H1 (cell line): ENCODE measurements at regions not wholly inside any gene's neighbourhood (a gene's known extent, or its start where the extent isn't known, plus 50 kb on each side); places are given as distances from the start of the nearest gene placed in this dataset.

Experiments
- CTCF ChIA-PET: fragments of 300-600 bp; sonication (Branson Sonifier 250); formaldehyde crosslinking; loops from one replicate; lab custom pipeline; 2021; ENCODE audit not compliant: partially characterized antibody; lab: Charles Lee
- POLR2A ChIA-PET: fragments of 300-600 bp; sonication (Branson Sonifier 250); formaldehyde crosslinking; loops from one replicate; lab custom pipeline; 2021; ENCODE audit warnings: inconsistent platforms; ENCODE audit not compliant: partially characterized antibody; lab: Charles Lee
- DNase-seq, 2 experiments: peaks; one replicate each; pipeline versions ENCODE4 v3.0.0 to v3.0.0-alpha.2; 2010 to 2022; ENCODE audit warnings: low spot score in 2 of 2, low read depth in 1 of 2, mixed read lengths in 1 of 2
- FAIRE-seq: peaks from 2 replicates; lab custom pipeline; 2011; peaks lifted over from hg19 to GRCh38; lab: Jason Lieb, UNC
- H2AFZ ChIP-seq: 2 replicates; pipeline ENCODE4 v1.8.1; 2012; ENCODE audit warnings: low read length, inconsistent platforms
- H2AK5ac ChIP-seq: 2 replicates; pipeline ENCODE4 v1.6.1; 2013; ENCODE audit warnings: low read depth, low read length
- H2BK120ac ChIP-seq: replicated peaks from 2 replicates; pipeline ENCODE3; 2013; ENCODE audit warnings: low read depth, low read length, inconsistent platforms
- H2BK12ac ChIP-seq: 2 replicates; pipeline ENCODE4 v1.6.1; 2013; ENCODE audit warnings: low read depth, low read length
- H2BK15ac ChIP-seq: 2 replicates; pipeline ENCODE4 v1.6.1; 2013; ENCODE audit warnings: low read length
- H2BK20ac ChIP-seq: 2 replicates; pipeline ENCODE4 v1.6.1; 2013; ENCODE audit warnings: low read length
- H2BK5ac ChIP-seq: 2 replicates; pipeline ENCODE4 v1.6.1; 2013; ENCODE audit warnings: low read depth, low read length
- H3K14ac ChIP-seq: 2 replicates; pipeline ENCODE4 v1.6.1; 2013; ENCODE audit warnings: inconsistent platforms; ENCODE audit not compliant: insufficient read length
- H3K18ac ChIP-seq: 2 replicates; pipeline ENCODE4 v1.6.1; 2013; ENCODE audit warnings: low read length; ENCODE audit errors: extremely low read depth
- H3K23ac ChIP-seq: 2 replicates; pipeline ENCODE4 v1.6.1; 2013; ENCODE audit warnings: inconsistent platforms; ENCODE audit not compliant: insufficient read length
- H3K23me2 ChIP-seq: 2 replicates; pipeline ENCODE4 v1.6.1; 2013; ENCODE audit warnings: low read depth, low read length
- H3K27ac ChIP-seq: 2 replicates; pipeline ENCODE4 v1.6.1; 2011; ENCODE audit warnings: low read depth, low read length, inconsistent platforms
- H3K27me3 ChIP-seq, 4 experiments: replicated peaks in 1 of 4; 1 replicate in 1 of 4; 2 replicates in 3 of 4; pipeline versions ENCODE4 v1.6.1 to v1.8.1; 2011 to 2013; ENCODE audit warnings: low read length in 3 of 4, mild to moderate bottlenecking in 3 of 4, inconsistent platforms in 2 of 4, mixed read lengths in 2 of 4, moderate library complexity in 1 of 4; ENCODE audit not compliant: control insufficient read depth in 3 of 4, insufficient read depth in 3 of 4; ENCODE audit errors: extremely low read depth in 1 of 4
- H3K36me3 ChIP-seq, 4 experiments: 2 replicates each; pipeline versions ENCODE4 v1.6.1 to v1.8.1; 2011 to 2013; ENCODE audit warnings: mild to moderate bottlenecking in 4 of 4, low read length in 3 of 4, moderate library complexity in 2 of 4, control low read depth in 1 of 4, inconsistent platforms in 1 of 4; ENCODE audit not compliant: insufficient read depth in 4 of 4, control insufficient read depth in 2 of 4
- H3K4ac ChIP-seq: replicated peaks from 2 replicates; pipeline ENCODE3; 2013; ENCODE audit warnings: low read length, low read depth, mixed read lengths, inconsistent platforms; ENCODE audit not compliant: insufficient read length
- H3K4me1 ChIP-seq, 4 experiments: replicated peaks in 1 of 4; 1 replicate in 1 of 4; 2 replicates in 3 of 4; pipeline versions ENCODE4 v1.6.1 to v1.8.1; 2011 to 2013; ENCODE audit warnings: low read length in 3 of 4, inconsistent platforms in 2 of 4, mixed read lengths in 1 of 4; ENCODE audit not compliant: insufficient read depth in 4 of 4, control insufficient read depth in 3 of 4
- H3K4me2 ChIP-seq, 2 experiments: 2 replicates each; pipeline versions ENCODE4 v1.6.1 to v1.8.1; 2011 to 2013; ENCODE audit warnings: low read depth in 2 of 2, low read length in 2 of 2, control low read depth in 1 of 2, inconsistent platforms in 1 of 2, mild to moderate bottlenecking in 1 of 2; ENCODE audit not compliant: insufficient read depth in 1 of 2
- H3K4me3 ChIP-seq, 4 experiments: fragments of 200-600, 300-600 bp in 1 of 4; sonication (generic), shearing (Covaris generic), sonication (Bioruptor Twin) in 1 of 4; 2 replicates each; pipeline versions ENCODE4 v1.5.1 to v1.8.1; 2011 to 2016; ENCODE audit warnings: low read length in 4 of 4, low read depth in 3 of 4, control low read depth in 2 of 4, inconsistent platforms in 2 of 4, mild to moderate bottlenecking in 2 of 4, mixed read lengths in 1 of 4, moderate library complexity in 1 of 4; ENCODE audit not compliant: insufficient read depth in 2 of 4; ENCODE audit errors: extremely low read depth in 1 of 4
- H3K56ac ChIP-seq: replicated peaks from 2 replicates; pipeline ENCODE3; 2013; ENCODE audit warnings: low read depth, mild to moderate bottlenecking, mixed read lengths, low read length, inconsistent platforms; ENCODE audit not compliant: insufficient read length
- H3K79me1 ChIP-seq: 2 replicates; pipeline ENCODE4 v1.6.1; 2013; ENCODE audit warnings: low read depth, low read length, control low read depth
- H3K79me2 ChIP-seq, 2 experiments: 2 replicates each; pipeline versions ENCODE4 v1.6.1 to v1.8.1; 2012 to 2013; ENCODE audit warnings: low read length in 2 of 2, mild to moderate bottlenecking in 2 of 2, inconsistent platforms in 1 of 2; ENCODE audit not compliant: insufficient read depth in 2 of 2, control insufficient read depth in 1 of 2
- H3K9ac ChIP-seq, 4 experiments: replicated peaks in 1 of 4; 1 replicate in 1 of 4; 2 replicates in 3 of 4; pipeline versions ENCODE4 v1.6.1 to v1.8.1; 2011 to 2013; ENCODE audit warnings: low read depth in 3 of 4, low read length in 3 of 4, control low read depth in 2 of 4, mild to moderate bottlenecking in 2 of 4, moderate library complexity in 2 of 4, inconsistent platforms in 1 of 4; ENCODE audit errors: extremely low read depth in 1 of 4
- H3K9me3 ChIP-seq, 2 experiments: 2 replicates each; pipeline versions ENCODE4 v1.6.1 to v1.8.1; 2012 to 2013; ENCODE audit warnings: mild to moderate bottlenecking in 2 of 2, moderate library complexity in 2 of 2, control low read depth in 1 of 2, inconsistent platforms in 1 of 2, low read depth in 1 of 2, low read length in 1 of 2, mixed read lengths in 1 of 2; ENCODE audit not compliant: insufficient read depth in 2 of 2
- H4K20me1 ChIP-seq, 2 experiments: replicated peaks in 1 of 2; 2 replicates each; pipeline versions ENCODE3 to v1.8.1; 2011 to 2013; ENCODE audit warnings: inconsistent platforms in 2 of 2, low read length in 2 of 2, mild to moderate bottlenecking in 1 of 2; ENCODE audit not compliant: insufficient read depth in 2 of 2, control insufficient read depth in 1 of 2
- H4K5ac ChIP-seq: 2 replicates; pipeline ENCODE4 v1.6.1; 2013; ENCODE audit warnings: low read length, low read depth, mixed read lengths, inconsistent platforms; ENCODE audit not compliant: insufficient read length
- H4K8ac ChIP-seq: 2 replicates; pipeline ENCODE4 v1.8.0; 2013; ENCODE audit warnings: mild to moderate bottlenecking, moderate library complexity, low read length, inconsistent platforms; ENCODE audit not compliant: insufficient read depth; ENCODE audit errors: extremely low read depth
- H4K91ac ChIP-seq: replicated peaks from 2 replicates; pipeline ENCODE3; 2013; ENCODE audit warnings: low read length, mixed read lengths, inconsistent platforms; ENCODE audit not compliant: insufficient read length
- CHD7 ChIP-seq: fragments of 300-600 bp; sonication (generic); IDR thresholded peaks from 2 replicates; pipeline ENCODE4 v1.7.1; 2012; ENCODE audit warnings: low read length, moderate library complexity, mild to moderate bottlenecking, inconsistent platforms; ENCODE audit not compliant: insufficient replicate concordance
- WGBS, 2 experiments: shearing (Covaris generic) in 1 of 2; methylation state at CpG; one replicate each; pipeline versions ENCODE4 v1.1.6 to v1.1.7; 2013 to 2015; ENCODE audit warnings: low lambda C conversion rate in 2 of 2, mixed read lengths in 2 of 2, inconsistent platforms in 1 of 2, low coverage in 1 of 2, missing lambda C conversion rate in 1 of 2; ENCODE audit not compliant: insufficient replicate concordance in 2 of 2, insufficient coverage in 1 of 2, insufficient read length in 1 of 2; ENCODE audit errors: extremely low coverage in 1 of 2, missing lambda C conversion rate in 1 of 2; 5-methylcytosine and 5-hydroxymethylcytosine counted together

- Histone ChIP-seq H3K36me3 (no peaks in the 10 kb centered on the region), H2BK15ac (no peak overlapping the region), H3K23ac (no peak overlapping the region), H4K8ac (no peak overlapping the region), H4K91ac (no peak overlapping the region), H2AK5ac (no peak overlapping the region), H4K20me1 (no peaks in the 10 kb centered on the region), H3K9ac (no peak overlapping the region), H3K79me2 (no peaks in the 10 kb centered on the region), H2BK12ac (no peak overlapping the region), H3K14ac (no peak overlapping the region), H2BK20ac (no peak overlapping the region), H3K4me3 (no peak overlapping the region), H3K27ac (no peak overlapping the region), H3K23me2 (no peaks in the 10 kb centered on the region), H3K4me1 (no peaks in the 10 kb centered on the region), H2AFZ (no peak overlapping the region), H2BK5ac (no peak overlapping the region), H3K18ac (no peak overlapping the region), H3K79me1 (no peaks in the 10 kb centered on the region), H3K56ac (no peak overlapping the region), H3K4ac (no peak overlapping the region), H3K9me3 (no peaks in the 10 kb centered on the region), H4K5ac (no peak overlapping the region), H3K4me2 (no peak overlapping the region), H2BK120ac (no peak overlapping the region), H3K27me3 (no peaks in the 10 kb centered on the region)
- ChIA-PET POLR2A (no interaction called here), CTCF (interaction anchor here (0.6 kb wide), 1 partner anchor 10 kb away, joined by 3 read pairs; no protein-coding TSS in a partner anchor)
- DNase-seq (no peak), FAIRE-seq (no peak)
- WGBS, 2 experiments = 95% methylated on average over 3 of the region's 3 CpGs; no CpG with 5 or more reads in 1 of the 2 experiments
- no peak for TF ChIP-seq CHD7
Observed at GRCh38 chr6:121582262-121582661, 146.8 kb downstream of the GJA1 start.
